ENCODE measurements at regions not wholly inside any gene's neighbourhood (a gene's known extent, or its start where the extent isn't known, plus 50 kb on each side); places are given as distances from the start of the nearest gene placed in this dataset.

DNA sequence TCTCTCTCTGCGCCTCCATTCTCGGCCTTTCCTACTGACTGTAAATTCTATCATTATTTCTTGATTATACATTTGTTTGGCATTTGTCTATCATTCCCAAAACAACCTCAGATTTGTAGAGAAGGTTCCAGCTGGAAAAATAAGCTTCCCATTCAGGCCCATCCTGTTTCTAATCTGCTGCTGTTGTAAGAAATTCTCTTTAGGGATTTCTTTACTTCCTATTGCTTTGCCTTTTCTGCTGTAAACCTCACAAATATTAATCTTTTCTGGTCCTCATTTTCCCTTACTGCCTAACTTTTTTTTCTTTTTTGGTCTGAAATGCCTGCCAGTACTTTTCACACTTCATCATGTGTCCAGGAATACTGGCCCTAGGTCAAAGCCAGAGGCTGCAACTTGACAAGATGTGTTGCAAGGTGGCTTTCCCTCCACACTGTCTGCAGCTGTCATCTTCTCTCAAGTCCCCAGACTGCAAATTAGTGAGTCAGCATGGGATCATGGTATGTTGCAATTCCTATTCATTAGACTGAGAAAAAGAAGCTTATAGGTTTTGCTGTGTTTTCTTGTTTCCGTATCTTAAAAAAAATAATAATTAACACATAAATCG lies 858.7 kb upstream of the CHORDC1 start:
- TF ChIP-seq POLR2AphosphoS5 (IDR thresholded peaks at IDR 0.05; ENCODE audit: low read depth), result no peak
- TF ChIP-seq, protein P1, sequence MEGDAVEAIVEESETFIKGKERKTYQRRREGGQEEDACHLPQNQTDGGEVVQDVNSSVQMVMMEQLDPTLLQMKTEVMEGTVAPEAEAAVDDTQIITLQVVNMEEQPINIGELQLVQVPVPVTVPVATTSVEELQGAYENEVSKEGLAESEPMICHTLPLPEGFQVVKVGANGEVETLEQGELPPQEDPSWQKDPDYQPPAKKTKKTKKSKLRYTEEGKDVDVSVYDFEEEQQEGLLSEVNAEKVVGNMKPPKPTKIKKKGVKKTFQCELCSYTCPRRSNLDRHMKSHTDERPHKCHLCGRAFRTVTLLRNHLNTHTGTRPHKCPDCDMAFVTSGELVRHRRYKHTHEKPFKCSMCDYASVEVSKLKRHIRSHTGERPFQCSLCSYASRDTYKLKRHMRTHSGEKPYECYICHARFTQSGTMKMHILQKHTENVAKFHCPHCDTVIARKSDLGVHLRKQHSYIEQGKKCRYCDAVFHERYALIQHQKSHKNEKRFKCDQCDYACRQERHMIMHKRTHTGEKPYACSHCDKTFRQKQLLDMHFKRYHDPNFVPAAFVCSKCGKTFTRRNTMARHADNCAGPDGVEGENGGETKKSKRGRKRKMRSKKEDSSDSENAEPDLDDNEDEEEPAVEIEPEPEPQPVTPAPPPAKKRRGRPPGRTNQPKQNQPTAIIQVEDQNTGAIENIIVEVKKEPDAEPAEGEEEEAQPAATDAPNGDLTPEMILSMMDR (IDR thresholded peaks at IDR 0.05; ENCODE audit: insufficient read depth, low read length), result no peak
- no peak for TF ChIP-seq GABPA (IDR thresholded peaks at IDR 0.05; ENCODE audit: low read depth)
